ENCODE measurements at regions not wholly inside any gene's neighbourhood (a gene's known extent, or its start where the extent isn't known, plus 50 kb on each side); places are given as distances from the start of the nearest gene placed in this dataset.

- no peak for DNase-seq
Observed at GRCh38 chr2:225131898-225132297, 89.6 kb upstream of the DOCK10 start.

GRCh38 chr2:225130093-225130492 lies 87.8 kb upstream of the DOCK10 start:
- no peak for DNase-seq

GRCh38 chr2:225124311-225125017 lies 82.2 kb upstream of the DOCK10 start:
- DNase-seq: no peak

- peak; percentile 24 for DNase-seq
Observed at GRCh38 chr2:225122583-225123486, 80.6 kb upstream of the DOCK10 start.

GRCh38 chr2:225122007-225122406 lies 79.7 kb upstream of the DOCK10 start:
- DNase-seq: no peak

- no peak for DNase-seq
Observed at GRCh38 chr2:225120186-225120585, 77.9 kb upstream of the DOCK10 start.

- no peak for DNase-seq
Observed at GRCh38 chr2:225117051-225117716, 74.9 kb upstream of the DOCK10 start.

GRCh38 chr2:225114786-225115323 lies 72.6 kb upstream of the DOCK10 start:
- DNase-seq: no peak

GRCh38 chr2:225113371-225114015 lies 71.2 kb upstream of the DOCK10 start:
- no peak for DNase-seq

- DNase-seq: peak; percentile 10
Observed at GRCh38 chr2:225112362-225113126, 70.3 kb upstream of the DOCK10 start.

- DNase-seq: no peak
Observed at GRCh38 chr2:225108805-225109204, 66.5 kb upstream of the DOCK10 start.

- DNase-seq: no peak
Observed at GRCh38 chr2:225104971-225105370, 62.7 kb upstream of the DOCK10 start.

GRCh38 chr2:225104321-225104720 lies 62.1 kb upstream of the DOCK10 start:
- no peak for DNase-seq

GRCh38 chr2:225103737-225104141 lies 61.5 kb upstream of the DOCK10 start:
- no peak for DNase-seq

GRCh38 chr2:225100856-225101294 lies 58.6 kb upstream of the DOCK10 start:
- DNase-seq: no peak

- no peak for DNase-seq
Observed at GRCh38 chr2:225100269-225100668, 58.0 kb upstream of the DOCK10 start.

GRCh38 chr2:225097035-225097434 lies 54.8 kb upstream of the DOCK10 start:
- DNase-seq: no peak

All from CD4-positive, alpha-beta T cell treated with Interleukin-4 for 4 hours (primary cell).